Mucosa of rectum (tissue), 2 donors: ENCODE measurements at regions not wholly inside any gene's neighbourhood (a gene's known extent, or its start where the extent isn't known, plus 50 kb on each side); places are given as distances from the start of the nearest gene placed in this dataset.

Experiments
- H3K27ac ChIP-seq, 2 donors: one replicate each; pipeline ENCODE4 v1.7.0; 2013; ENCODE audit warnings: inconsistent platforms in 2 of 2, low read depth in 2 of 2, low read length in 2 of 2
- H3K27me3 ChIP-seq, 2 donors: one replicate each; pipeline ENCODE4 v1.7.0; 2013; ENCODE audit warnings: low read length in 2 of 2; ENCODE audit not compliant: control insufficient read depth in 2 of 2, insufficient read depth in 2 of 2
- H3K36me3 ChIP-seq, 2 donors: one replicate each; pipeline ENCODE4 v1.7.0; 2013; ENCODE audit warnings: low read length in 2 of 2; ENCODE audit not compliant: control insufficient read depth in 2 of 2, insufficient read depth in 2 of 2
- H3K4me1 ChIP-seq, 2 donors: one replicate each; pipeline ENCODE4 v1.7.0; 2013; ENCODE audit warnings: low read length in 2 of 2, mild to moderate bottlenecking in 1 of 2; ENCODE audit not compliant: control insufficient read depth in 2 of 2, insufficient read depth in 2 of 2
- H3K4me3 ChIP-seq, 2 donors: one replicate each; pipeline ENCODE4 v1.7.0; 2013; ENCODE audit warnings: low read length in 2 of 2
- H3K9ac ChIP-seq, 2 donors: one replicate each; pipeline ENCODE4 v1.7.0; 2013; ENCODE audit warnings: low read length in 2 of 2, low read depth in 1 of 2, mild to moderate bottlenecking in 1 of 2
- H3K9me3 ChIP-seq, 2 donors: one replicate each; pipeline ENCODE4 v1.7.0; 2013; ENCODE audit warnings: low read length in 2 of 2; ENCODE audit not compliant: control insufficient read depth in 2 of 2
- donor health status: healthy.
- donor health status: Normal muscosa, but diverticular disease.

- Histone ChIP-seq H3K9ac (no peak overlapping the region), H3K9me3 (peaks cover 0 to 3% of the 10 kb centered on the region in 2 donors), H3K4me3 (no peak overlapping the region), H3K27me3 (peaks cover 0 to 2% of the 10 kb centered on the region in 2 donors), H3K27ac (no peak overlapping the region), H3K36me3 (no peaks in the 10 kb centered on the region), H3K4me1 (peaks cover 3 to 4% of the 10 kb centered on the region in 2 donors)
Observed at GRCh38 chr16:86016201-86016965, 117.4 kb downstream of the IRF8 start.

- peaks cover 0 to 2% of the 10 kb centered on the region in 2 donors for H3K27me3 ChIP-seq
- H3K4me1 ChIP-seq = peaks cover 3 to 4% of the 10 kb centered on the region in 2 donors
- H3K9me3 ChIP-seq = peaks cover 0 to 3% of the 10 kb centered on the region in 2 donors
- peak overlapping the region; percentile 34 to 48 for H3K27ac ChIP-seq
- H3K9ac ChIP-seq = no peak overlapping the region
- H3K36me3 ChIP-seq = no peaks in the 10 kb centered on the region
- H3K4me3 ChIP-seq = no peak overlapping the region
Observed at GRCh38 chr16:86018071-86018470, 119.1 kb downstream of the IRF8 start.

DNA sequence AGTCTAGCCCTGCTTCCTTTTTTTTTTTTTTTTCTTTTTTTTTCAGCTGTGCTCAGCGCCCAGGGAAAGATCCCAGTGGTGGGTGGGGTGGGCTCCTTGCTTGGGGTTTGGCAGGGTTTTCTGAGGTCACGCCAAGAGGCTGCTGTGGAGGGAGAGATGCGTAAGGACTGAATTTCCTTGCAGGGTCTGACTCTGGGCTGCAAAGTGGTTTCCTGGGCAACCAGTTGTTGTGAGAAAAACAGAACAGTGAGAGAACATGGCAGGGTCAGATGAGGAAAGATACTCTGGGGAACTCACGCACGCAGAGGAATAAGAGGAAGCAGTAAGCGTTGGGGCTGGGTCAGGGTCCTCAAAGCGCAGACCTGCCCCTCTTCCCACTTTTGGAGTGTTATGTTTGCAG, 119.5 kb downstream of the IRF8 start:
- no peaks in the 10 kb centered on the region for H3K36me3 ChIP-seq
- peak overlapping the region; percentile 34 to 48 for H3K27ac ChIP-seq
- no peak overlapping the region for H3K4me3 ChIP-seq
- no peak overlapping the region for H3K9ac ChIP-seq
- peaks cover 3 to 4% of the 10 kb centered on the region in 2 donors for H3K4me1 ChIP-seq
- H3K27me3 ChIP-seq = peaks cover 0 to 2% of the 10 kb centered on the region in 2 donors
- peaks cover 0 to 3% of the 10 kb centered on the region in 2 donors for H3K9me3 ChIP-seq

- H3K9ac ChIP-seq = no peak overlapping the region
- H3K4me3 ChIP-seq = no peak overlapping the region
- H3K9me3 ChIP-seq = peaks cover 3% of the 10 kb centered on the region in 2 donors
- peaks cover 0 to 2% of the 10 kb centered on the region in 2 donors for H3K27me3 ChIP-seq
- H3K36me3 ChIP-seq = no peaks in the 10 kb centered on the region
- peaks cover 3 to 4% of the 10 kb centered on the region in 2 donors for H3K4me1 ChIP-seq
- peak overlapping the region; percentile 26 to 32 for H3K27ac ChIP-seq
Observed at GRCh38 chr16:86018941-86019340, 120.0 kb downstream of the IRF8 start.

- Histone ChIP-seq H3K27me3 (peaks cover 0 to 2% of the 10 kb centered on the region in 2 donors), H3K4me1 (peaks cover 3 to 4% of the 10 kb centered on the region in 2 donors), H3K36me3 (no peaks in the 10 kb centered on the region), H3K27ac (peak overlapping the region in 1 of 2 donors; percentile 32), H3K9me3 (peaks cover 3 to 5% of the 10 kb centered on the region in 2 donors), H3K9ac (no peak overlapping the region), H3K4me3 (no peak overlapping the region)
Observed at GRCh38 chr16:86019446-86020047, 120.6 kb downstream of the IRF8 start.

DNA sequence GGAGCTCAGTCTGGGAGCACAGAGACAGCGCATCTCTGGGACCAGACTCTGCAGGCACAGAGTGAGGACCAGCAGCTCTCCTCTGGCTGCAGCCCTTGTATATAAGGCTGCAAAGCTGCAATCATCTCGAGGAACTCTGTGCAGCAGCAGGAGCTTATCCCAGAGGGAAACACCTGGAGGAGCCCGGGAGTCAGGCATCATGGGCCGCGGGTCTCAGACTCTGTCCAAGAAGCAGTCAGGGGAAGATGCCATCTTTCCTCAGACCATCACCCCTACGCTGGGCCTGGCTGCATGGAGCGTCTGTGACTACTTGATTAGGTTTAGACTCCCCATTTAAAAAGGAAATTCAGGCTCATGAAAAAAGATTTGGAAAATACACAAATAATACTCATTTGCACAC, 122.0 kb downstream of the IRF8 start:
- Histone ChIP-seq H3K9ac (no peak overlapping the region), H3K4me1 (peaks cover 3 to 4% of the 10 kb centered on the region in 2 donors), H3K27me3 (peaks cover 0 to 2% of the 10 kb centered on the region in 2 donors), H3K27ac (no peak overlapping the region), H3K9me3 (peaks cover 5 to 6% of the 10 kb centered on the region in 2 donors), H3K4me3 (no peak overlapping the region), H3K36me3 (no peaks in the 10 kb centered on the region)

DNA sequence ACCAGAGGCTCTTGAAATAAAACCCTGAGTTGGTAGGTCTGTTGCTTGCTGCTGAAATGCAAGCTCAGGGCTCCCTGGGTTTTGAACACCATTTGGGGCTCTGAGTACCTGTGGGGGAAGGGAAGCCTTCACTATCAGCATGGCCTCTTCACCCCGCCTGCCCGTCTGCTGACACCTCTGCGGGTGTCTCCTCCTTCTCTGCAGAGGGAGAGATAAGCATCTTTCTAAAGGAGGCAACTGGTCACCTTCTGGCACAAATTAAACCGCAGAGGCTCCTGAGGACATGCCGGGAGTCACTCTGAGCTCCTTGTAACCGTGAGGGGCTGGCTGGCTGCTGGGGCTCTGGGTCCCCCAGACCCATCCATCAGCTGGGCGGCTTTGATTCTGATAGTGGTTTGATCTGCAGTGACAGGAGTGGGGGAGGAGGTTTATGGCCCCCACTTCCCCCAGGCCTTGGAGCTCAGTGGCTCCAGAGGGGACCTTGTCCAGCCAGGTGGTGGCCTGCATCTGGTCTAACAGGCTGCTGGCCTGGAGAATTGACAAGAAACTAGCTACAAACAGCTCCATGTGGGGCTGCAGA, 123.5 kb downstream of the IRF8 start:
- H3K4me1 ChIP-seq = peaks cover 10 to 16% of the 10 kb centered on the region in 2 donors
- no peak overlapping the region for H3K4me3 ChIP-seq
- peaks cover 0 to 2% of the 10 kb centered on the region in 2 donors for H3K27me3 ChIP-seq
- no peak overlapping the region for H3K27ac ChIP-seq
- H3K9me3 ChIP-seq = peaks cover 5 to 6% of the 10 kb centered on the region in 2 donors
- H3K9ac ChIP-seq = no peak overlapping the region
- no peaks in the 10 kb centered on the region for H3K36me3 ChIP-seq

GRCh38 chr16:86024210-86024609, 125.2 kb downstream of the IRF8 start:
- Histone ChIP-seq H3K36me3 (no peaks in the 10 kb centered on the region), H3K9ac (no peak overlapping the region), H3K4me3 (no peak overlapping the region), H3K9me3 (peaks cover 5 to 6% of the 10 kb centered on the region in 2 donors), H3K27me3 (no peaks in the 10 kb centered on the region), H3K4me1 (peaks cover 13 to 20% of the 10 kb centered on the region in 2 donors), H3K27ac (no peak overlapping the region)

- no peaks in the 10 kb centered on the region for H3K27me3 ChIP-seq
- H3K9me3 ChIP-seq = peaks cover 2 to 6% of the 10 kb centered on the region in 2 donors
- H3K36me3 ChIP-seq = no peaks in the 10 kb centered on the region
- no peak overlapping the region for H3K9ac ChIP-seq
- H3K27ac ChIP-seq = no peak overlapping the region
- peaks cover 16 to 24% of the 10 kb centered on the region in 2 donors for H3K4me1 ChIP-seq
- no peak overlapping the region for H3K4me3 ChIP-seq
Observed at GRCh38 chr16:86025706-86026105, 126.7 kb downstream of the IRF8 start.
